ENCODE measurements at regions not wholly inside any gene's neighbourhood (a gene's known extent, or its start where the extent isn't known, plus 50 kb on each side); places are given as distances from the start of the nearest gene placed in this dataset.

DNA sequence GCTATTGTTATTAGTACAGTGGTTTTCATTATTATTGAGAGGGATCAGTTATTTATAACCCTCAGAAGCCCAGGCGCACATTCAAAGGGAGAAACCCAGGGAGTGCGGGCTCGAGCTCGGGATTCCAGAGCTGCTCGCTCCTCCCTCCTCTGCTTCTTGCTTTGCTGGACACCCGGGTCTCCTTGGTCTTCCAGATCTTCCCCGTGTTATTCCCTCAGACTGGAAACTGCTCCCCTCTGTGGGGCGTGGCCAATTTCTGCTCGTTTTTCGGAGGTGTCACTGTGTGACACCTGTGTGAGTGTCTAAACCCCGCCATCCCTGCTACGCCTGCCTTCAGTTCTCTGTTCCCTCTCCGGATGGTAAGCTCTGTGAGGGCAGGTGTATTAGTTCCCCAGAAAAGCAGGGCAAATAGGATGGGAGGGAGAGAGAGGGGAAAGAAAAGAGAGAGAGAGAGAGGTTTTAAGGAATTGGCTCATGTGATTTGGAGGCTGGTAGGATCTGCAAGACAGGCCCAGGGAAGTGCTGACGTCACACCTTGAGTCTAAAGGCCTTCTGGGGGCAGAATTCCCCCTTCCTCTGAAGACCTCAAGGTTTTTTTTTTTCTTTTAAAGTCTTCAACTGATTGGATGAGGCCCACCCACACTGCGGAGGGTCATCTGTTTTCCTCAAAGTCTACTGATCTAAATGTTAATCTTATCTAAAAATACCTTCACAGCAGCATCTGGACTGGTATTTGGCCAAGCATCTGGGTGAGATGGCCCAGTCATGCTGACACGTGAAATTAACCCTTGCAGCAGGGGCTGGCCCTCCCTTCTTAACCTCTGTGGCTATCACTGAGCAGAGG is 457.3 kb upstream of the ID2 start:
- no peak for DNase-seq (ENCODE audit: low spot score)
- ATAC-seq: no peak

DNA sequence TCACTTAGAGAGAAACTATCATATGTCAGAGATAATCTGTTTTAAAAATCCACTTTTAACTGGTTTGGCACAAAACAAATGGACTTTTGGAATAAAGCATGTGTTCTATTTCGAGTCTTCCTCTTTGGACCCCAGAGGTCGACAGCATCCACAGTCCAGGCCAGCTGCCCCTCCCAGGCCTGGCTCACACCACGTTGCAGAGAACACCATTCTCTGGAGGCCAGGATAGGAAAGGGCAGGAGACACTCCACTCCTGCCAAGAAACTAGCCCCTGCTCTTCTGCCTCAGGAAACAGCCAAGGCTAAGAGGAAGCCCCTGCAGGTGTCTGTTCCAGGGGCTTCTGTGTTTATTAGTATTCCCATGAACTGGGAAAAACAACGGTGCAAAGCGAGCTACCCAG is 456.6 kb upstream of the ID2 start:
- ATAC-seq: peak; percentile 46
- no peak for DNase-seq (ENCODE audit: low spot score)

DNA sequence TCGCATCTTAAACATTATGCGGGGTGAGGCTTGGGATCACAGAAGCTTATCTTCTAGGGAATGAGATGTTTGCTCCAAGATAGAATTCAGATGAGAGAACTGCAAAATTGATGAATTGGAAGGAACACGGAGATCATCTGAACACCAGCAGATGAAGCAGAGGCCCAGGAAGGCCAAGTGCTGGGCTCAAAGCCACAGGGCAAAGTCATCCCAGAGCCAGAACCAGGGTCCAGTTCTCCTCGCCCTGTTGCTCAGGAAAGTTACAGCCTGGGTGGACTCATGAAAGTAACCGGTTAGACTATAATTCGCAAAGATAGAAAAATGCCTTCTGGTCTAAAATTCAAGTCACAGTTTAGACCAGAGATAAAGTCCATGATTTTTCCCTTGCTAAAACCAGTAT is 456.1 kb upstream of the ID2 start:
- DNase-seq (ENCODE audit: low spot score): no peak
- peak; percentile 82 for ATAC-seq

DNA sequence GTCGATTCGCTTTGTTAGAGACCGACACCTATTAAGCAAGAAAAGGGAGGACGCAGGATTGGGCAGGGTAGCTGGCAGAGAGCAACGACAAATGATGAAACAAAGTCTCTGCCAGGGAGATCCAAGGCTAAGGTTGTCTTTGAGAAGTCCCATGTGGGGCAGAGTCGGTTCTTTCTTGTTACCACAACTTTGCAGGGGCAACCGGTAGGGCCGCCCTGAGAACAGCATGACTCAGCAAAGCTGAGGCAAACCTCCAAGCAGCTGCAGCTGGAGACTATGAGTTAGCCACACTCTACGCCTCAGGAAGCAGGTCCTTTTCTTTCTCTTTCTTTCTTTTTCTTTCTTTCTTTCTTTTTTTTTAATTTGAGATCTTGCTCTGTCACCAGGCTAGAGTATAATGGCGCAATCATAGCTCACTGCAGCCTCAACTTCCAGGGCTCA is 452.3 kb upstream of the ID2 start:
- no peak for DNase-seq (ENCODE audit: low spot score)
- no peak for ATAC-seq

DNA sequence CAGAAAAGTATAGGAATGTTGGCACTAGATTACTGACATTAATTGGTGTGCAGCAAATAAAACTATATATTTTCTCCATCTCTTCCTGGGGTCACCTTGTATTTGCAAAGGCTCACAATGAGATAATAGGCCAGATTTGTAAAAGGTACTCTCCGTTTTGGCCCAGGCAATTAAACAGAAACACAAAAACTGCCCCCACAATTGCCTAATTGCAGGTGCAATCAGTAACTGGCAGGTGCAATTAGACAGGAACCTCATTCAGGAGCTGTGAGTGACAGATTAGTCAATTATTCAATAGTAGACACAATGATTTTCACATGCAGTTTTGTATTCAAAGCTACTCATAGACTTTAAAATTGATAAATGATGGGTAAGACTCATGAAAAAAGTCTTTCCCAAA is 451.4 kb upstream of the ID2 start:
- ATAC-seq (no peak), DNase-seq (ENCODE audit: low spot score) (no peak)

DNA sequence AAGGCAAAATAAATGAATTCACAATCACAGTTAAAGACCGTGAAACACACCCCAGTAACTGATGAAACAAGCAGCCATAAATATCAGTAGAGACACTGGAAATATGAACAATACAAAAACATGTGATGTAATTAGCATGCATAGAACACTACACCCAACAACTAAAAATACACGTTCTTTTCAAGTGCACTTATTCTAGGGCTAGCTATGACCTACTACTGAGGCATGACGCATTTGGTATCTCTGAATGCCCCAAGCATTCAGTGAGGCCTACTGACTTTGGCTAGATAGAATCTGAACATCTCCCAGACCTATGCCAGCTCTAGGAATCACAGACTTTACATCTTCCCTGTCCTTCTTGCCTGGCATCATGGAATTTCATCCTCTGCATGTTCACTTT is 450.0 kb upstream of the ID2 start:
- no peak for ATAC-seq

DNA sequence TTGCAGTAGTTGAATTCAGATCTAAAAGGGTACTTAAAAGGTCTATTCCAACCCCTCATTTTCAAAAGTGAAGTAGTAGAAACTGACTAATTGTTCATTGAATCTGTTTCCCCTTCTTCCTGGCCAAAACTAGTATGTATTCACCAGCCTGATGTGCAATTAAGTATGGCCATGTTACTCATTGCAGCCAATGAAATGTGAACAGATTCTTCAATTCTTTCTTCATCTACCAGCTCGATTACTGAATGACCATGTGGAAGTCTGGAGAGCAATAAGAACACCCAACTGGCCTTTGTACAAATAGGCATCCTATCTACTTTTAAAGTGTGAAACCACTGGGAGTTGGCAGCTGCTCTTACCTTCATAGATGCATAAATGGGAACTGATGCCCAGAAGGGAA is 449.0 kb upstream of the ID2 start:
- DNase-seq (ENCODE audit: low spot score): no peak

More for the DNA sequence above, 450.0 kb upstream of the ID2 start:
- DNase-seq (ENCODE audit: low spot score): no peak

DNA sequence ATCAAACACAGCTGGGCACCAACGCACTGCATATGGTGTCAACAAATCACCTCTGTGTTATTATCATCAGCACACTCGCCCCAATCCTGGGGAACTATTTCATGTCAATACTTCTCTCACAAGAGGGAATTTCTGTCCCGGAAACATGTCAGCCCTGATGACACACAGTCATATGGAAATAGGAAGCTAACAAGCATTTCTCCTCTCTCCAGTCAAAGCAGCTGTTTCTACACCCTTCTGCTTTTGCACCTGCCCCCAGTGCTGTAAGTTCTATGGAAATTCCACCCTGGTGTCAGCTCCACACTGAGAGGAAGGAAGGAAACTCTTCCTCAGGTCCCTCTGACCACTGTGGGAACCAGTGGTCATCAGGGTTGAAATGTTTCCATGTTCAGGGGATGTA is 447.6 kb upstream of the ID2 start:
- ATAC-seq (no peak), DNase-seq (ENCODE audit: low spot score) (no peak)

More for the DNA sequence above, 449.0 kb upstream of the ID2 start:
- no peak for ATAC-seq

DNA sequence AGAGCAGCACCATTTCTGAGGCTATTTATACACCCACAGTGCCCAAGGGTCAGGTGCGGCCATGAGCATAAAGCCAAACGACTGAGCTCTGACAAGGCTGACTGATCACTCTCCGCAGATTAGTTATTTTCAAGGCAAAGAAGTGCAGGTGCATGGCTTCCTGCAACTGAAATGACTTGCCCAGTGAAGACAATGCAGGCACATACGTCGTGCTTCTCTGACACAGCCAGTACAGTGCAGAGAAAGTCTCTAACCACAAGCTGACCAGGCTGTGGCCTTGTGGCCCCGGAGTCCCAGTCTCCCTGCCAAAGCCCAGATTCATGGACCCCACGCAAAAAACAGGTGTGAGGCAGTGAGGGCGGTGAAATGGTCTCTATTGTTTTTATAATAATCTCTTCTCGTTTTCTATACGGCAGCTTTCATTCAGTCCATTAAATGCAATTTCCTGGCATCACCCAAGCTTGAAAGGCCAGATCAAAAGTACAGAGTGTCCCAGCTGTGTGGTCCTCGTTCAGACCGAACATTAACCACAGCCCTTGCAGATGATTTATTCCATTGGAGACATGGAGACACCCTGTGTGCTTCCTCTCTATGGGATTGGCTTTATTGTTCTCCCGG is 447.0 kb upstream of the ID2 start:
- no peak for ATAC-seq
- no peak for DNase-seq (ENCODE audit: low spot score)

DNA sequence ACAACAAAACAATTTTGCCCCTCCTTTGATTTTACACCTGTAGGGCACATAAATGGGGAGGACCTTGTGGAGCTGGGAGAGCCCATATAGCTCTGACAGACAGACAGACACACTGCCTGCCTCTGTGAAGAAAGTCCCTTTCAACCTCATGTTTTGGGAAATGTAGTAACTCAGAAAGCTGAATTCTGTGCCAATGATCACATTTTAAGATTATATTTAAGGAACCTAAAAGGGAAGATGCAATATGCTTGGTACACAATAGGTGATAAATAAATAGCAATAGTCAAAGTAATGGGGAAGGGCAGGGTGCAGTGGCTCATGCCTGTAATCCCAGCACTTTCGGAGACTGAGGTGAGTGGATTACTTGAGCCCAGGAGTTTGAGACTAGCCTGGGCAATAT is 446.4 kb upstream of the ID2 start:
- DNase-seq (ENCODE audit: low spot score): no peak
- ATAC-seq: no peak

DNA sequence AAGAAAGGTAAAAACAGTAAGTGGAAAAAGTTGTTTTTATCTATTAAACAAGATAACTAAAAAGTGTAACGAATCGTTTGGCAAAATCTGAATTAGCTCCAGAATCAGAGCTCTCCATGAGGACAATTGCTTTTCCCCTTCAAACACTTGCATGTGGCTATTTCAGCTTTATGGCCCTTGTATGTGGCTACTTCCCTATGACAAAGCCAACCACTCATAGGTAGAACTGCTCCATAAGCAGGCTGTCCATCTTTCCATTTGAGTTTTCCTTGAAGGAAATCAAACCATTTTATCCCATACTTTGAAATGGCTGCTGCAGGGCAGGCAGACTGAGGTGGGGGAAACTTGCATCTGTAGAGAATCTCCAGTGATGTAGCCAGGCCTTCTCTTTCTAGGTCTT is 445.5 kb upstream of the ID2 start:
- no peak for ATAC-seq
- DNase-seq (ENCODE audit: low spot score): no peak

DNA sequence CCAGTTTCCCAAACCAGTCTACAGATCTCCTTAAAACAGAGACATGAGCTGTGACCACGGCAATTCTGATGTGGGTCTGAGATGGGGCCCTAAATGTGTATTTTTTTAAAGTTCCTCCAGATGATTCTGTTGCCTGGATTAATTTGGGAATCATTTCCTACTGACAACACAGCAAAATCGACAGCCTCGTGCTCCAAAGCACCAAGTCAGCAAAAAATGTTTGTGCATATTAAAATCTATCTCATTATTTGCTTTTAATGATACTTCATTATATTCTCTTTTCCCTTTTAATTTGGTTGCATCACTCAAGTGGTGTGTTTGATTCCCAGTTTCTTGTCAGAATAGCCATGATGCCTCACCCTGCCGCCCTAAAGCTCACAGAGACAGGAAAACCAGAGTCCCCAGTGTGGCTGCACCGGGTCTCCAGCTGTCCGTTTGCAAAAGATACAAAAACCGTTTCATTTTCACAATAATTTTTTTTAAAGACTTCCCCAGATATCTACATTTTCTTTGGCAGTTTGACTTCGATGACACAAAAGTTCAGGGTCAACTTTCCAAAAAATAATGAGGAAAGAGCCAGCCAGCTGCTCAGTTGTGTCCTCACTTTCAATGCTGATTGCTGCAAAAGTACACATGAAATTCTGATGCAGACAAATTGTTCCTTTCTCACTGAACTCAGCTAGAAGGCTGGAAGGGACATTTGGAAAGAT is 443.2 kb upstream of the ID2 start:
- DNase-seq (ENCODE audit: low spot score) (peak; percentile 56), ATAC-seq (peak; percentile 42)

DNA sequence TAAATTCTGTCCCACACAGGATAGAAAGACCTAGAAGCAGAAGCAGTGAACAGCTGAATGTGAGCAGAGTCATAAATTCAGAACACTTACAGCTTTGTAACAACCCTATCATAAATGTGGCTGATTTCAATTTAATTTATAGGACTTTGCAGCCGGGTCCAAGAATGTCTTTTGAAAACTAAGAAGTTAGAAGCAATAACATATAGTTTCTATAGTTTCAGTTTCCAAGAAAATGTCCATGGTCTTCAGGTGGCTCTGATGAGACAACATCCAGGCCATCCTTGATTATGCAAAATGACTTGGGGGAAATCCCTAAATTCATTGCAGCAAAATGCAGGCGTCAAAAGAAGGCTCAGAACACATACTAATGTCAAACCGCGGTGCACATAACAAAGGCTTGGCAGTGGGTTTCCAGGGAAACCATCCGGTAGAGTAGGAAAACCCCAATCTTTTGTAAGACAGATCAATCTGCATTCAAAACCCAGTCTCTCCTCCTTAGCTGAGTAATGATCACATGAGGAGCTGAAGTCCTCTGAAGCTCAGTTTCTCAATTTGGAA is 442.2 kb upstream of the ID2 start:
- ATAC-seq (no peak), DNase-seq (ENCODE audit: low spot score) (no peak)

DNA sequence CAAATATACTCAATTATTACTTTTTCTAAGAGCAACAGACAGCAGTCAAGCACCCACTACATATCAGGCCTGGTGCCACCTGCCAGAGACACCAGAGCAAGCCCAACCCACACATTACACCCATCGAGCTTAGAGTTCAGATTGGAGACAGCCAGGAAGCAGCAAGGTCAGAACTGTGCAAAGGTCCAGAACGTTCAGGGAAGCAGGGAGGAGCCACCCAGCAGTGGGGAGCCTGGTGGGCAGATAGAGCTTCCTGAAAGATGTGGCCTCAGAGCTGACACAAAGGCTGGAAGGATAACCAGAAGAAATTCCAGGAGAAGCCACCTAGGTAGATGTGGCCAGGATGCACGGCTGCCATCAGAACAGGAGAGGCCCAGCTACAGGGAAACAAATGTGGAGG is 440.5 kb upstream of the ID2 start:
- DNase-seq (ENCODE audit: low spot score) (peak; percentile 85), ATAC-seq (peak; percentile 82)

DNA sequence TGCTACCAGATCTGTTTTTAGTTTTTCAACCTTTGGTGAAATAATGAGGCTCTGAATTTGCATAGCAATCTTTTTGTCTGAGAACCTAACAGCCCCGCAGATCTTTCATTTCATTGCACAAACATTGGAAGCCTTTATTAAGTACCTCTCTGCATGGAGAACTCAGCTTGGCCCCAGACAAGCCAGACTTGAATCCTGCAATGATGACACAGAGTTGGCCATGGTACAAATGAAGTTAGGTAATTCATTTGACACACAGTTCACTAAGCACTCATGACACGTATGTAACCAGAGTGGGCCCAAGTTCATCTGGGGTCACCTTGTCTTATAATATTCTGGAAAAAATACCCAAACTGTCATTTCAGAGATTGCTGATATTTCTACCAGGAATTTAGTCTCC is 439.1 kb upstream of the ID2 start:
- DNase-seq (ENCODE audit: low spot score) (peak; percentile 66), ATAC-seq (peak; percentile 66)

DNA sequence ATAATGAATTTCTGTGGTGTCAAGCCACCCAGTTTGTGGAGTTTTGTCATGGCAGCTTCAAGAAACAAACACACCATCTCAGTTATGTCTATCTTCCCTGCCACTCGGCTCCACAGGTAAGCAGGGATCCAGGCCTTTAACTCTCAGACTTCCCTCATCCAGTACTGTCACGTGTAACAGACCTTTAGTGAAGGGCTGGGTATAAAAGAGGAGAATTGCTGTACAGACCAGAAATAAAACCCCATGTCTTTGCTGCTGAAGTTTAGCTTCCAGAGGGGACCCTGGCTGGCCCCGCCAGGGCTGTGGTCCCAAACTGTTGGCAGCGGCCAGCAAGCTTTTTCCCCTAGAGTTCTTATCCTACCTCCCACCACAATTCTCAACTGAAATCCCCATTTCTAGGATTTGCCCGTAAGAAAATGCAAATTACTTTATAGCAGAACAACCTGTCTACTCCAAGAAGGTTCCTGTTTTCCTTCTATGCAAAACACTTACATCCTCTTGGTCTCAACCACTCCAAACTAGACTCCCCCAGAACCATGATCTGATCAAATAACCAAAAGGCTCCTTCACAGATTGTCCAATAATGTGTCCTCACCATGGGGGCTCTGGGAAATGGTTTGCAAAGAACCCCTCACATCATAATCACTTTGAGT is 438.0 kb upstream of the ID2 start:
- ATAC-seq (no peak), DNase-seq (ENCODE audit: low spot score) (no peak)

DNA sequence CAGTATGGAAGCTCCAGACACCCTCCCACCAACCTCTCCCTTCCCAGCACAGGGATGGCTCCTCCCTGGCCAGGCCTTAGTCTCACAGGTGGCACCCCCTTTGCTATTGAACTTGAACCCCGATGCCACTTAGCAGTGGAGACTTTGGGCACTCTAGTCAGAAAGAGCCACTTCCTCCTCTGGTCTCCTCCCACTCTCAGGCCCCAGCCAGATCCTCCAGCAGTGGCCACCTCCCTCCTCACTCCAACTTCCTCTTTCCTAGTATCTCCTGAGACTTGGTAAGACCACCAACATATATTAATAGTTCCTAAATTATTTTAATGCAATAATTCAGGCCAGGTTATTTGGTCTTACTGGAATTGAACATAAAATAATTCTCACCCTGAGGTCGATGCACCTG is 437.2 kb upstream of the ID2 start:
- ATAC-seq: no peak
- DNase-seq (ENCODE audit: low spot score): no peak

DNA sequence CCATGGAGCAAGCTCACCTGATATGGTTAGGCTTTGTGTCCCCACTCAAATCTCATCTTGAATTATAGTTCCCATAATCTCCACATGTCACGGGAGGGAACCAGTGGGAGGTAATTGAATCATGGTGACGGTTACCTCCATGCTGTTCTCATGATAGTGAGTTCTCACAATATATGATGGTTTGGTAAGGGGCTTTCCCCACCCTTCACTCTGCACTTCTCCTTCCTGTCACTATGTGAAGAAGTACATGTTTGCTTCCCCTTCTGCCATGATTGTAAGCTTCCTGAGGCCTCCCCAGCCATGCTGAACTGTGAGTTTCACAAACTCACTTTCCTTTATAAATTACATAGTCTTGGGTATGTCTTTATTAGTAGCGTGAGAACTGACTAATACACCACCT is 435.7 kb upstream of the ID2 start:
- DNase-seq (ENCODE audit: low spot score): no peak
- ATAC-seq: no peak

DNA sequence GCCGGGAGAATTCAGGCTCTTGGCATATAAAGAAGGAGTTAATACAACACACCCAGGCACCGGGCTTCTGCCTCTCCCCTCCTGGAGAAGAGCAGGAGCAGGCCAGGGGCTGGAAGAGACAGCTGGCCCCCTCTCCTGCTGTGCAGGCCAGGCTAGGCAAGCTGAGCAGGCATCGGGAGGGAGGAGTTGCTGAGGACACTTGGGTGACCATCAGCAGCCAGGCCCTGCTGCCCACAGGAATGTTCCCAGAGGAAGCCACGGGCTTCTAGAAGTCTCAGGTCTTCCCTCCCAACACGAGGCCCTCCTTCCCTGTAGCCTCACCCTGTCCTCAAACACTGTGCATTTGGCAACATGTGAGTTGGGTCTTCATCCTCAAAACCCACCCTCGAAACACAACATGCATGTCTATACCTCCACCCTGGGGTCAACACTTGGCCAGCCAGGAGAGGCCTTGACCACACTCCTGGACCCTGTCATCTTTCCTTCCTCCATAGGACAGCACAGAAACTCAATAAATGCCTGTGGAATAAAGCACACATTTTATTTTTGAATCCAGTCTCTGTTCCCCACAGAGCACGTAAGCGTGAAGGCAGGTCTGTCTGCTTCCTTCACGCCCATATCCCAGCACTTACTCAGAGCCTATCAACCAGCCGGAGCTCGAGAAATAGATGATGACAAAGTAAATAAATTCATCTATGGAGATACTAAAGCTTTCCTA is 433.8 kb upstream of the ID2 start:
- ATAC-seq: no peak
- DNase-seq (ENCODE audit: low spot score): no peak

DNA sequence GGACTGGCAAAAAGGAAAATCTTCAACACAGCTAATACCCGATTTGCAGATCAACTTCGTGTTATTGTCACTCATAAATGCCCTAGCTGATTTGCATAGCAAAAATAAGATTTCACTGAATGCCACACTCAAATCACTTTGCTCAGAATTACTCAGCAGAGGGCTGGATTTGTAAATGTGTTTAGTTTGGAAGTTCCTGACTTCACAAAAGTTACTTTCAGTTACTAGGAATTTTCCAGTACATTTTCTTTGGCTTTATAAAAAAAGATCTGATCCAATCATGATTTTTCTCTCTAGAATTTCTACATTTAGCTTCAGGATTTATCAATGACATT is 433.3 kb upstream of the ID2 start:
- DNase-seq (ENCODE audit: low spot score) (no peak), ATAC-seq (no peak)

DNA sequence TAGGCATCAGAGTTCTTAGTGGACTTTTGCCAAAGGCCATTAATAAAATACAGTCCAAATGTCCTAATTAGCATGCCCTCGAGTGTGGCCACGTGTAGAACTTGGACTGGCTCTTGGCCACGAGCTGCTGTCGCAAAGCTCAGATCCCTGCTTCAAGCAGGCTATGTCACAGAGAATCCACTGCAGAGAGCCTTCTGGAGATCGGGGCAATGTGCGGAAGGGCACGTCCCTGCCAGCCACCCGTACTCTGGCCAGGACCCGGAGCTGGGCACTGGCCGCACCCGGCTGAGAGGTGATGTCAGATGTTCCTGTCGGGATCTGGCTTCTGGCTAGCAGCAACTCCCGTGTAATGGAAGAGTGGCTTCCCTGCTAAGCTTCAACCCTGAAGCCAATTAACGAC is 432.7 kb upstream of the ID2 start:
- DNase-seq (ENCODE audit: low spot score): peak; percentile 92
- ATAC-seq: peak; percentile 96
